Stomach (tissue), 4 donors: ENCODE measurements at regions not wholly inside any gene's neighbourhood (a gene's known extent, or its start where the extent isn't known, plus 50 kb on each side); places are given as distances from the start of the nearest gene placed in this dataset.

Experiments
- CTCF ChIP-seq, 7 experiments: fragments of 450-650 bp in 4 of 7; fragments of 200-600 bp in 3 of 7; sonication (generic) in 3 of 7; IDR thresholded peaks; one replicate each; pipeline ENCODE4 v1.5.1; 2016 to 2019; ENCODE audit warnings: antibody characterized with exemption in 7 of 7, control low read depth in 2 of 7, mild to moderate bottlenecking in 1 of 7
- EP300 ChIP-seq: sonication (generic); formaldehyde crosslinking; IDR thresholded peaks from one replicate; pipeline ENCODE4 v1.6.1; 2017; ENCODE audit warnings: antibody characterized with exemption
- POLR2A ChIP-seq, 4 donors: fragments of 450-650 bp; IDR thresholded peaks; one replicate each; pipeline ENCODE4 v1.6.1; 2016; ENCODE audit warnings: antibody characterized with exemption in 4 of 4, control low read depth in 2 of 4, mild to moderate bottlenecking in 1 of 4, moderate library complexity in 1 of 4
- POLR2AphosphoS5 ChIP-seq, 3 donors: sonication (generic); formaldehyde crosslinking; IDR thresholded peaks; one replicate each; pipeline ENCODE4 v1.6.1; 2016; ENCODE audit warnings: antibody characterized with exemption in 3 of 3

GRCh38 chr5:155625897-155626543 is 612.5 kb downstream of the KIF4B start:
- TF ChIP-seq POLR2AphosphoS5 (IDR thresholded peaks at IDR 0.05) (no peak), POLR2A (IDR thresholded peaks at IDR 0.05) (no peak), CTCF (IDR thresholded peaks at IDR 0.05) (no peak), EP300 (no peak)
